Activated naive CD8-positive, alpha-beta T cell (primary cell): ENCODE measurements at regions not wholly inside any gene's neighbourhood (a gene's known extent, or its start where the extent isn't known, plus 50 kb on each side); places are given as distances from the start of the nearest gene placed in this dataset.
"Not testable (repeated sequence)": the region's sequence is repeated elsewhere in the genome, so short reads cannot be mapped to it uniquely, and the experiment has no call there.

Experiments
- H3K27ac Mint-ChIP-seq: one replicate; pipeline ENCODE4 v1.8.0; 2021; ENCODE audit warnings: mixed read lengths
- H3K27me3 Mint-ChIP-seq: one replicate; pipeline ENCODE4 v1.8.0; 2021; ENCODE audit warnings: mixed read lengths
- H3K36me3 Mint-ChIP-seq: one replicate; pipeline ENCODE4 v1.8.0; 2021; ENCODE audit warnings: mixed read lengths
- H3K4me1 Mint-ChIP-seq: one replicate; pipeline ENCODE4 v1.8.0; 2021; ENCODE audit warnings: low read depth, mixed read lengths
- H3K4me3 Mint-ChIP-seq: one replicate; pipeline ENCODE4 v1.8.0; 2021; ENCODE audit warnings: mild to moderate bottlenecking, mixed read lengths
- H3K9me3 Mint-ChIP-seq: one replicate; pipeline ENCODE4 v1.8.0; 2021; ENCODE audit warnings: low read depth, mixed read lengths

DNA sequence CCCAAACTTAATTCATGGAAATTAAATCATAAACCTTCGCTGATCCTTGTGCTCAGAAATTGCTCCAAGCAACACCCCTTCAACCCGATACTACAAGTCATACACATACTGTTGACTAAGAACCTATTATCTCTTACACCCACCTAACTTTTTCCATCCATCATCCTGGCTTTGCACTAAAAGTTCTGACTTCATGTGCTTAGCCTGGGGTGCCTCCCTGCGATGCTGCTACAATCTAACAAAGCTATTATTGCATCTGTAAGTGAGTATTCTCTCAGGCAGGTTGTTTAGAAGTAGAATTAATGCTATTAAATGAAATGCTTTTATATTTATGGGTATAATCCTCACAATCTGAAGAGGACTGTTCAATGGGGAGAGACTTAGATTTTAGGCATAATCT, 619.8 kb downstream of the CCDC85A start:
- no peaks in the 10 kb centered on the region for H3K36me3 Mint-ChIP-seq
- no peaks in the 10 kb centered on the region for H3K4me1 Mint-ChIP-seq
- H3K4me3 Mint-ChIP-seq: no peak overlapping the region
- no peak overlapping the region for H3K27ac Mint-ChIP-seq
- peaks cover 7% of the 10 kb centered on the region for H3K9me3 Mint-ChIP-seq
- H3K27me3 Mint-ChIP-seq: no peaks in the 10 kb centered on the region

GRCh38 chr2:56806924-56807323, 623.1 kb downstream of the CCDC85A start:
- H3K27me3 Mint-ChIP-seq: no peaks in the 10 kb centered on the region
- peaks cover 6% of the 10 kb centered on the region for H3K9me3 Mint-ChIP-seq
- no peaks in the 10 kb centered on the region for H3K4me1 Mint-ChIP-seq
- H3K36me3 Mint-ChIP-seq: no peaks in the 10 kb centered on the region
- H3K27ac Mint-ChIP-seq: no peak overlapping the region
- no peak overlapping the region for H3K4me3 Mint-ChIP-seq

GRCh38 chr2:56807861-56808260, 624.1 kb downstream of the CCDC85A start:
- Mint-ChIP-seq H3K27ac (no peak overlapping the region), H3K27me3 (no peaks in the 10 kb centered on the region), H3K36me3 (no peaks in the 10 kb centered on the region), H3K9me3 (peaks cover 6% of the 10 kb centered on the region), H3K4me1 (no peaks in the 10 kb centered on the region), H3K4me3 (no peak overlapping the region)

GRCh38 chr2:56811401-56811800, 627.6 kb downstream of the CCDC85A start:
- H3K36me3 Mint-ChIP-seq: no peaks in the 10 kb centered on the region
- H3K27me3 Mint-ChIP-seq: no peaks in the 10 kb centered on the region
- peaks cover 3% of the 10 kb centered on the region for H3K9me3 Mint-ChIP-seq
- no peak overlapping the region for H3K27ac Mint-ChIP-seq
- no peaks in the 10 kb centered on the region for H3K4me1 Mint-ChIP-seq
- no peak overlapping the region for H3K4me3 Mint-ChIP-seq

DNA sequence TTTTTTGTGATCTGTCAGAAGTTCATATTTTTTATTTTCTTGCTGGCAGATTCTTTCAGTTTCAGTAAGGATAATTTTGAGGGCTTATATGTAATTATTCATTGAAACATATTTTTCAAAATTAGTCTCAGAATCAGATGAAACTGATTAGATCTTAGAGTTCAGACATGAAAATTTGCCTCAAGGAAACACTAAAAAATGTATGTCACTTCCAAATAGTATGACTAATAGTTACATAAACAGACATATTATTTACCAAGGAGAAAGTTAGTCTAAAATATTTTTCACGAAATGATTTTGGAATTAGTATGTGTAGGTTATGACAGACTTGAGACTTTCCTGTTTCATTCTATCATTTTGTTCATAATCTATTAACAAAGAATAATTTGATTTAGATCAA, 628.6 kb downstream of the CCDC85A start:
- peaks cover 3% of the 10 kb centered on the region for H3K9me3 Mint-ChIP-seq
- H3K4me3 Mint-ChIP-seq: no peak overlapping the region
- no peak overlapping the region for H3K27ac Mint-ChIP-seq
- no peaks in the 10 kb centered on the region for H3K4me1 Mint-ChIP-seq
- no peaks in the 10 kb centered on the region for H3K36me3 Mint-ChIP-seq
- no peaks in the 10 kb centered on the region for H3K27me3 Mint-ChIP-seq

DNA sequence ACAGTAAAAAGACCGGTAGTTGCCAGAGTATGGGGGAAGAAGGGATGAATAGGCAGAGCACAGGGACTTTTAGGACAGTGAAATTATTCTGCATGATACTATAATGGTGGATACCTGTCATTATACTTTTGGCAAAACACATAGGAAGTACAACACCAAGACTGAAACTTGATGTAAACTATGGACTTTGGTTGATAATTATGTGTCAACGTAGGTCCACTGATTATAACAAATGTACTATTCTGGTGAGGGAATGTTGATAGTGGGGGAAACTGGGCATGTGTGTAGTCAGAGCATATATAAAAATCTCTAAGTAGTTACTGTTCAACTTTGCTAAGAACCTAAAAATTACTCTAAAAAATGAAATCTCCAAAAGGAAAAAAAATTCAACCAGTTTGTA, 629.7 kb downstream of the CCDC85A start:
- no peak overlapping the region for H3K27ac Mint-ChIP-seq
- H3K36me3 Mint-ChIP-seq: no peaks in the 10 kb centered on the region
- H3K27me3 Mint-ChIP-seq: no peaks in the 10 kb centered on the region
- peaks cover 8% of the 10 kb centered on the region for H3K9me3 Mint-ChIP-seq
- no peak overlapping the region for H3K4me3 Mint-ChIP-seq
- no peaks in the 10 kb centered on the region for H3K4me1 Mint-ChIP-seq

DNA sequence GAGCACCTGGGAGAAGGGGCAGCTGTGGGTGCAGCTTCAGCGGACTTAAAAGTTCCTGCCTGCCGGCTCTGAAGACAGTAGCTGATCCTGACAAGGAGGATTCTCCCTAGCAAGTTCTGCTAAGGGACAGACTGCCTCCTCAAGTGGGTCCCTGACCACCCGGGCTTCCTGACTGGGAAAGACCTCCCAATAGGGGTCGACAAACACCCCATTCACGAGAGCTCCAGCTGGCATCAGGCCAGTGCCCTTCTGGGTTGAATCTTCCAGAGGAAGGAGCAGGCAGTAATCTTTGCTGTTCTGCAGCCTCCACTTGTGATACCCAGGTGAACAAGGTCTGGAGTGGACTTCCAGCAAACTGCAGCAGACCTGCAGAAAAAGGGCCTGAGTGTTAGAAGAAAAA, 632.9 kb downstream of the CCDC85A start:
- H3K4me1 Mint-ChIP-seq: no peaks in the 10 kb centered on the region
- H3K27ac Mint-ChIP-seq: no peak overlapping the region
- H3K4me3 Mint-ChIP-seq: no peak overlapping the region
- H3K9me3 Mint-ChIP-seq: peaks cover 14% of the 10 kb centered on the region
- H3K27me3 Mint-ChIP-seq: no peaks in the 10 kb centered on the region
- no peaks in the 10 kb centered on the region for H3K36me3 Mint-ChIP-seq

GRCh38 chr2:56831780-56832179, 648.0 kb downstream of the CCDC85A start:
- Mint-ChIP-seq H3K27ac (no peak overlapping the region), H3K4me1 (no peaks in the 10 kb centered on the region), H3K36me3 (no peaks in the 10 kb centered on the region), H3K9me3 (peaks cover 9% of the 10 kb centered on the region), H3K27me3 (no peaks in the 10 kb centered on the region), H3K4me3 (no peak overlapping the region)

- no peaks in the 10 kb centered on the region for H3K4me1 Mint-ChIP-seq
- no peak overlapping the region for H3K27ac Mint-ChIP-seq
- no peaks in the 10 kb centered on the region for H3K27me3 Mint-ChIP-seq
- no peaks in the 10 kb centered on the region for H3K36me3 Mint-ChIP-seq
- peaks cover 12% of the 10 kb centered on the region for H3K9me3 Mint-ChIP-seq
- H3K4me3 Mint-ChIP-seq: no peak overlapping the region
Observed at GRCh38 chr2:56834686-56835085, 650.9 kb downstream of the CCDC85A start.

GRCh38 chr2:56840009-56840408, 656.2 kb downstream of the CCDC85A start:
- H3K9me3 Mint-ChIP-seq: peaks cover 15% of the 10 kb centered on the region
- H3K27me3 Mint-ChIP-seq, H3K27ac Mint-ChIP-seq, H3K4me1 Mint-ChIP-seq, H3K36me3 Mint-ChIP-seq, H3K4me3 Mint-ChIP-seq: not testable (repeated sequence)

DNA sequence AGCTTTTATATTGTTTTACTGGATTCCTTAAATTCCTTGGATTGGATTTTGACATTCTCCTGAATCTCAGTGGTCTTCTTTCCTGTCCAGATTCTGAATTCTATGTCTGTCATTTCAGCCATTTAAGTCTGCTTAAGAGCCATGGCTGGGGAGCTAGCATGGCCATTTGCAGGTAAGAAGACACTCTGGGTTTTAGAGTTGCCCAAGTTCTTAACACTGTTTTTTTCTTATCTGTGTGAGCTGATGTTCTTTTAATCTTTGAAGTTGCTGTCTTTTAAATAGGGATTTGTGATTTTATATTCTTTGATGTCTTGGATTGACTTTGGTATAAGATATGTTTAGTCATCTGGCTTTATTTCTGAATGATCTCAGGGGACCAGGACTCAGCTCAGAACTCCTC, 677.2 kb downstream of the CCDC85A start:
- Mint-ChIP-seq H3K27me3 (no peaks in the 10 kb centered on the region), H3K27ac (no peak overlapping the region), H3K36me3 (no peaks in the 10 kb centered on the region), H3K9me3 (peaks cover 11% of the 10 kb centered on the region), H3K4me1 (no peaks in the 10 kb centered on the region), H3K4me3 (no peak overlapping the region)

DNA sequence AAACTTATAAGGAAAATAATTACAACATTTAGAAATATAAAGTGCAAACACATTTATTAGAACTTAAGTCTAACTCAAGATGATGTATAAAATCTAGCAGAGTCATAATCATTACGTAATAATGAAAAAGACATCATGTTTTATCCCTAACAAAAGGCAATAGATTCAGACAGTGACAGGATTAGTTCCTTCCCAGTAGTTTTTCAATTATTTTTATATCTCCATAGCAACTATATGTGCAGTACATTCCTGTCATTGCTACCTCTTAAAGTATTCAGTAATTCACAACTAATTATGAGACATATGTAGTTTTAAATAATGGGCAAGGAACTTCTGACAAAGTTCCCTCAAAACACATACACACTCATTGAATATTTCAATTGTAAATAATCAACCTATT, 687.9 kb downstream of the CCDC85A start:
- no peaks in the 10 kb centered on the region for H3K9me3 Mint-ChIP-seq
- H3K4me3 Mint-ChIP-seq: no peak overlapping the region
- no peaks in the 10 kb centered on the region for H3K27me3 Mint-ChIP-seq
- H3K4me1 Mint-ChIP-seq: no peaks in the 10 kb centered on the region
- no peaks in the 10 kb centered on the region for H3K36me3 Mint-ChIP-seq
- H3K27ac Mint-ChIP-seq: no peak overlapping the region

- Mint-ChIP-seq H3K27ac (no peak overlapping the region), H3K4me3 (no peak overlapping the region), H3K9me3 (peaks cover 10% of the 10 kb centered on the region), H3K27me3 (no peaks in the 10 kb centered on the region), H3K4me1 (no peaks in the 10 kb centered on the region), H3K36me3 (no peaks in the 10 kb centered on the region)
Observed at GRCh38 chr2:56874717-56875116, 690.9 kb downstream of the CCDC85A start.

GRCh38 chr2:56889738-56890137, 705.9 kb downstream of the CCDC85A start:
- Mint-ChIP-seq H3K4me3 (no peak overlapping the region), H3K27me3 (no peaks in the 10 kb centered on the region), H3K27ac (no peak overlapping the region), H3K9me3 (peaks cover 5% of the 10 kb centered on the region), H3K4me1 (no peaks in the 10 kb centered on the region), H3K36me3 (no peaks in the 10 kb centered on the region)

DNA sequence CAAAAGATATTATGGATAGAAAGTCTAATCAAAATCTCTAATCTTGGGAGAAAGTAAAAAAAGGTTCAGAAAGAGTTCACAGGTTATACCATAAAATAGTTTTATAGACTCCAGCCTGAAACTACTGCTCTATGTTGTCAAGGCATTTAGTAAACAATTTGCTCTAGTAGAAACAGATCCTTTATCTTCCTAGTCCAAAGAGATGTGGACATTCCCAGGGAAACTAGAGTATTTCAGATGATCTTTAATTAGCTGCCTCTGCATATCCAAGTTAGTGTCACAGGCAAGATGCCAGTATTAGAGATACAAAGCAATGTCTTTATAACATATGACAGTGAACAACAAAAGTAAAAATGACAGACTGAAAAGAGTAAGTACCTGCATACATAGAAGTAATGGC, 708.6 kb downstream of the CCDC85A start:
- H3K27me3 Mint-ChIP-seq: no peaks in the 10 kb centered on the region
- H3K27ac Mint-ChIP-seq: no peak overlapping the region
- H3K36me3 Mint-ChIP-seq: no peaks in the 10 kb centered on the region
- no peak overlapping the region for H3K4me3 Mint-ChIP-seq
- no peaks in the 10 kb centered on the region for H3K4me1 Mint-ChIP-seq
- H3K9me3 Mint-ChIP-seq: peaks cover 9% of the 10 kb centered on the region

GRCh38 chr2:56898986-56899385, 715.2 kb downstream of the CCDC85A start:
- Mint-ChIP-seq H3K36me3 (no peaks in the 10 kb centered on the region), H3K27ac (no peak overlapping the region), H3K9me3 (peaks cover 5% of the 10 kb centered on the region), H3K27me3 (no peaks in the 10 kb centered on the region), H3K4me3 (no peak overlapping the region), H3K4me1 (no peaks in the 10 kb centered on the region)

DNA sequence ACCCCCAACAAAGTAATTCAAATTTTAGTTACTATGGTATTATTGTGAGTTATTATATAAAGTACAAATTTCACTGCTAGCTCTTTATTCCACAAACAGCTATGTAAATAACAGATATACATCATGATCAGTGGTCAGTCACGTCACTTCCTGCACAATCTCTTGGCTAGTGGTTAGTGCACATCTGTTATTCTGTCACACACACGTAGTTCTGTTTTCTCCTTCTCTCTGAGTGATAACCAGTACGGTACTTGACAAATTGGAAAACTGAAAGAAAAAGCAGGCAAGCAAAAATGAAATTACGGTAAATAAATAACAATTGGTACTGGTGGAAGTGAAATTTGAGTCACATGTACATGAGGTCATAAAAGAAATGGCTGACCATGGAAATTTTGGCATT, 728.7 kb downstream of the CCDC85A start:
- H3K9me3 Mint-ChIP-seq: peaks cover 16% of the 10 kb centered on the region
- H3K4me1 Mint-ChIP-seq: no peaks in the 10 kb centered on the region
- no peaks in the 10 kb centered on the region for H3K27me3 Mint-ChIP-seq
- H3K4me3 Mint-ChIP-seq: no peak overlapping the region
- H3K27ac Mint-ChIP-seq: no peak overlapping the region
- no peaks in the 10 kb centered on the region for H3K36me3 Mint-ChIP-seq
